ENCODE measurements at regions not wholly inside any gene's neighbourhood (a gene's known extent, or its start where the extent isn't known, plus 50 kb on each side); places are given as distances from the start of the nearest gene placed in this dataset.

- H3K36me3 ChIP-seq (ENCODE audit: insufficient read depth, low read depth, low read length): no peaks in the 10 kb centered on the region
- H3K27me3 ChIP-seq (ENCODE audit: insufficient read depth, low read length): no peaks in the 10 kb centered on the region
- H3K9me3 ChIP-seq (ENCODE audit: insufficient read depth, low read depth, low read length): no peaks in the 10 kb centered on the region
- H3K4me1 ChIP-seq (ENCODE audit: insufficient read depth, low read length): peaks cover 10% of the 10 kb centered on the region; the same call in 1 of the 2 replicates
- H3K27ac ChIP-seq (ENCODE audit: low read length): no peak overlapping the region
- no peak overlapping the region for H3K9ac ChIP-seq (ENCODE audit: low read depth, low read length)
- no peak overlapping the region for H3K4me3 ChIP-seq (ENCODE audit: low read length)
Measured at GRCh38 chr12:115194857-115195256, 510.9 kb upstream of the TBX3 start.

- Histone ChIP-seq H3K9ac (ENCODE audit: low read depth, low read length) (no peak overlapping the region), H3K4me1 (ENCODE audit: insufficient read depth, low read length) (peaks cover 9% of the 10 kb centered on the region; the same call in 1 of the 2 replicates), H3K9me3 (ENCODE audit: insufficient read depth, low read depth, low read length) (no peaks in the 10 kb centered on the region), H3K4me3 (ENCODE audit: low read length) (no peak overlapping the region), H3K27me3 (ENCODE audit: insufficient read depth, low read length) (no peaks in the 10 kb centered on the region), H3K27ac (ENCODE audit: low read length) (no peak overlapping the region), H3K36me3 (ENCODE audit: insufficient read depth, low read depth, low read length) (no peaks in the 10 kb centered on the region)
Measured at GRCh38 chr12:115194448-115194847, 510.5 kb upstream of the TBX3 start.

- Histone ChIP-seq H3K27me3 (ENCODE audit: insufficient read depth, low read length) (no peaks in the 10 kb centered on the region), H3K9ac (ENCODE audit: low read depth, low read length) (no peak overlapping the region), H3K4me3 (ENCODE audit: low read length) (no peak overlapping the region), H3K9me3 (ENCODE audit: insufficient read depth, low read depth, low read length) (no peaks in the 10 kb centered on the region), H3K4me1 (ENCODE audit: insufficient read depth, low read length) (no peaks in the 10 kb centered on the region), H3K27ac (ENCODE audit: low read length) (no peak overlapping the region), H3K36me3 (ENCODE audit: insufficient read depth, low read depth, low read length) (no peaks in the 10 kb centered on the region)
Measured at GRCh38 chr12:115191342-115191741, 507.4 kb upstream of the TBX3 start.

GRCh38 chr12:115190010-115190770 is 506.2 kb upstream of the TBX3 start:
- H3K9ac ChIP-seq (ENCODE audit: low read depth, low read length): no peak overlapping the region
- no peaks in the 10 kb centered on the region for H3K27me3 ChIP-seq (ENCODE audit: insufficient read depth, low read length)
- no peaks in the 10 kb centered on the region for H3K4me1 ChIP-seq (ENCODE audit: insufficient read depth, low read length)
- H3K4me3 ChIP-seq (ENCODE audit: low read length): no peak overlapping the region
- no peak overlapping the region for H3K27ac ChIP-seq (ENCODE audit: low read length)
- no peaks in the 10 kb centered on the region for H3K36me3 ChIP-seq (ENCODE audit: insufficient read depth, low read depth, low read length)
- peaks cover 2% of the 10 kb centered on the region; the same call in 1 of the 2 replicates for H3K9me3 ChIP-seq (ENCODE audit: insufficient read depth, low read depth, low read length)

- Histone ChIP-seq H3K9me3 (ENCODE audit: insufficient read depth, low read depth, low read length) (peaks cover 2% of the 10 kb centered on the region; the same call in 1 of the 2 replicates), H3K9ac (ENCODE audit: low read depth, low read length) (no peak overlapping the region), H3K27me3 (ENCODE audit: insufficient read depth, low read length) (no peaks in the 10 kb centered on the region), H3K36me3 (ENCODE audit: insufficient read depth, low read depth, low read length) (no peaks in the 10 kb centered on the region), H3K4me3 (ENCODE audit: low read length) (no peak overlapping the region), H3K4me1 (ENCODE audit: insufficient read depth, low read length) (no peaks in the 10 kb centered on the region), H3K27ac (ENCODE audit: low read length) (no peak overlapping the region)
Measured at GRCh38 chr12:115185506-115185905, 501.5 kb upstream of the TBX3 start.

- H3K4me3 ChIP-seq (ENCODE audit: low read length): no peak overlapping the region
- H3K9ac ChIP-seq (ENCODE audit: low read depth, low read length): no peak overlapping the region
- H3K9me3 ChIP-seq (ENCODE audit: insufficient read depth, low read depth, low read length): peaks cover 2% of the 10 kb centered on the region; the same call in 1 of the 2 replicates
- no peaks in the 10 kb centered on the region for H3K27me3 ChIP-seq (ENCODE audit: insufficient read depth, low read length)
- no peaks in the 10 kb centered on the region for H3K4me1 ChIP-seq (ENCODE audit: insufficient read depth, low read length)
- no peak overlapping the region for H3K27ac ChIP-seq (ENCODE audit: low read length)
- no peaks in the 10 kb centered on the region for H3K36me3 ChIP-seq (ENCODE audit: insufficient read depth, low read depth, low read length)
Measured at GRCh38 chr12:115183752-115184151, 499.8 kb upstream of the TBX3 start.

- Histone ChIP-seq H3K9ac (ENCODE audit: low read depth, low read length) (no peak overlapping the region), H3K27ac (ENCODE audit: low read length) (no peak overlapping the region), H3K9me3 (ENCODE audit: insufficient read depth, low read depth, low read length) (no peaks in the 10 kb centered on the region), H3K36me3 (ENCODE audit: insufficient read depth, low read depth, low read length) (no peaks in the 10 kb centered on the region), H3K4me1 (ENCODE audit: insufficient read depth, low read length) (no peaks in the 10 kb centered on the region), H3K27me3 (ENCODE audit: insufficient read depth, low read length) (no peaks in the 10 kb centered on the region), H3K4me3 (ENCODE audit: low read length) (no peak overlapping the region)
Measured at GRCh38 chr12:115177899-115178298, 493.9 kb upstream of the TBX3 start.

- Histone ChIP-seq H3K27ac (ENCODE audit: low read length) (no peak overlapping the region), H3K27me3 (ENCODE audit: insufficient read depth, low read length) (0 out of 2 replicates have a peak, but pooled peaks cover 3% of the 10 kb centered on the region), H3K9ac (ENCODE audit: low read depth, low read length) (no peak overlapping the region), H3K4me1 (ENCODE audit: insufficient read depth, low read length) (no peaks in the 10 kb centered on the region), H3K9me3 (ENCODE audit: insufficient read depth, low read depth, low read length) (no peaks in the 10 kb centered on the region), H3K36me3 (ENCODE audit: insufficient read depth, low read depth, low read length) (no peaks in the 10 kb centered on the region), H3K4me3 (ENCODE audit: low read length) (no peak overlapping the region)
Measured at GRCh38 chr12:115176741-115177400, 492.9 kb upstream of the TBX3 start.

- Histone ChIP-seq H3K27me3 (ENCODE audit: insufficient read depth, low read length) (0 out of 2 replicates have a peak, but pooled peaks cover 4% of the 10 kb centered on the region), H3K9ac (ENCODE audit: low read depth, low read length) (no peak overlapping the region), H3K27ac (ENCODE audit: low read length) (no peak overlapping the region), H3K4me3 (ENCODE audit: low read length) (no peak overlapping the region), H3K9me3 (ENCODE audit: insufficient read depth, low read depth, low read length) (no peaks in the 10 kb centered on the region), H3K36me3 (ENCODE audit: insufficient read depth, low read depth, low read length) (no peaks in the 10 kb centered on the region), H3K4me1 (ENCODE audit: insufficient read depth, low read length) (no peaks in the 10 kb centered on the region)
Measured at GRCh38 chr12:115174920-115175319, 490.9 kb upstream of the TBX3 start.

- Histone ChIP-seq H3K9me3 (ENCODE audit: insufficient read depth, low read depth, low read length) (no peaks in the 10 kb centered on the region), H3K4me3 (ENCODE audit: low read length) (no peak overlapping the region), H3K27ac (ENCODE audit: low read length) (no peak overlapping the region), H3K4me1 (ENCODE audit: insufficient read depth, low read length) (no peaks in the 10 kb centered on the region), H3K9ac (ENCODE audit: low read depth, low read length) (no peak overlapping the region), H3K36me3 (ENCODE audit: insufficient read depth, low read depth, low read length) (no peaks in the 10 kb centered on the region), H3K27me3 (ENCODE audit: insufficient read depth, low read length) (0 out of 2 replicates have a peak, but pooled peaks cover 4% of the 10 kb centered on the region)
Measured at GRCh38 chr12:115172521-115172920, 488.5 kb upstream of the TBX3 start.

- Histone ChIP-seq H3K36me3 (ENCODE audit: insufficient read depth, low read depth, low read length) (no peaks in the 10 kb centered on the region), H3K4me1 (ENCODE audit: insufficient read depth, low read length) (no peaks in the 10 kb centered on the region), H3K27me3 (ENCODE audit: insufficient read depth, low read length) (0 out of 2 replicates have a peak, but pooled peaks cover 4% of the 10 kb centered on the region), H3K27ac (ENCODE audit: low read length) (no peak overlapping the region), H3K9ac (ENCODE audit: low read depth, low read length) (no peak overlapping the region), H3K4me3 (ENCODE audit: low read length) (no peak overlapping the region), H3K9me3 (ENCODE audit: insufficient read depth, low read depth, low read length) (no peaks in the 10 kb centered on the region)
Measured at GRCh38 chr12:115169981-115170380, 486.0 kb upstream of the TBX3 start.

Data from iPS-20b (cell line).